AG20443 (cell line): ENCODE measurements at regions not wholly inside any gene's neighbourhood (a gene's known extent, or its start where the extent isn't known, plus 50 kb on each side); places are given as distances from the start of the nearest gene placed in this dataset.

Experiments used
- DNase-seq: peaks from one replicate; pipeline ENCODE4 v3.0.0; 2012; ENCODE audit warnings: low spot score, mixed read lengths

DNA sequence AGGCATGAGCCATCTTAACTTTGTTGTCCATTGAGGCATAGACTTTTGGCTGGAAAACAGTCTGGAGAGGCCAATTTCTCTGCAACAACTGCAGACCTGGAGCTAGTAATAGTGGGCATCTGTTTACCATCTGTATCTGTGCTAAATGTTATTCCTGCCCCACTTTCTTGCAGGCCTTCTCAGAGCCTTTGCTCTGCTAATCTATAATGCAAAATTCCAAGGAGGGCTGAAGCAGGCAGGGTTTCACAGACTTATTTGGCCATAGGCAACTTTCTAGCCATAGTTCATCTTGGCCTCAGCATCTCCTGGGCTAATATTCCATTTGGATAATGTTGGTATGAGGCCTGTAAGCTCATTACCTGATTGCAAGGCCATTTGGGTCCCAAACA lies 124.5 kb upstream of the CSF3R start:
- no peak for DNase-seq

DNA sequence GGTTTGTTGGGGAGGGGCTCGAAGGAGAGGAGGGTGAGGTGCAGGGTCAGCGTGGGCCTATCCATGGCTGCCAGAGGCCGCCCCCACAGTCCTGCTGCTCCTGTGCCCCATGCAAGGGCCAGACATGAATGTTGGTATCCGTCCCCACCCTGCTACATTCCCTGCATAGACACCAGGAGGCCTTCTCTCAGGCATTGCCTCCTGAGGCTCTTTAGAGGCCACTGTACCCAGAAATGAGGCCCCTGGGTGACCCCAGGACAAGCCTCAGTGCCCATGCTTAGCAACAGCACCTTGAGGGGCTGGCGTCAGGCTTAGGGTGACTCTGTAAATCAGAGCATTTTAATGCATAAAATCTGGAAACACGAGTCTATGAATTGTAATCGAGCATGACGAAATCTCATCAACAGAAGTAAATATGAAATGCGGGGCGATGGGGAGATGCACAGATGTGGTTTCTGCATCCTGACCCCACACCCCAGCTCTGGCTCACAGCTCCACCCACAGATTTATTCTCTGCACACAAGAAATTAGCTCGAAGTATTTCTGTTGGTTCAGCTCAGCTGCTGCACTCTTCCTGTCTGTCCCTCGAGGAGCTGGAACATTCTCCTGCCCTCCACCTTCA lies 124.0 kb upstream of the CSF3R start:
- no peak for DNase-seq

DNA sequence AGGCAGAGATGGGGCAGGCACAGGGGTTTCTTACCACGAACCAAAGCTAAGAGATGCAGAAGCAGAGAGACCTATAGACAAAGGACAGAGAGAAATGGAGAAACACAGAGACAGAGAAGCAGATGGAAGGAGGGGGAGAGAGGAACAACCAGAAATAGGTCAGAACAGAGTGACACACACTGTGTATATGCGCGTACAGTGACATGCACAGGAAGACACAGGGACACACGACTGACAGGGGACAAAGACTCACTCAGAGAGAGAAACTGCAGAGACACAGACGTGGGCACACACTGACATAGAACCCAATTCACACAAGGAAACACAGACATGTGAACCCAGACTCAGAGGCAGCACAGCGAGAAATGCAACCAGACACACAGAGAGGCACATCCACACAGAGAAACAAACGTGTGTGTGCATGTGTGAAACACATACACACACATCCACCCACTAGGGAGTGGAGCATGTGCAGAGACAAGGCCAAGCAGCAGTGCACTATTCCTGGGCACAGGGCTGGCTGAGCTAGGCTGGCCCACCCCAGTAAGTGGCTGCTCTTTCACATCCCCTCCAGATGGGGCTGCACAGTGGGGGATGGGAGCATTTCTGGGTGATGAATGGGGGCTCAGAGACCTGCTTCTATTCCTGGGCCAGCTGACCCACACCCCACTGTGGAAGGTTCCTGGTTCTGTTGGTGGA lies 123.4 kb upstream of the CSF3R start:
- DNase-seq = no peak

DNA sequence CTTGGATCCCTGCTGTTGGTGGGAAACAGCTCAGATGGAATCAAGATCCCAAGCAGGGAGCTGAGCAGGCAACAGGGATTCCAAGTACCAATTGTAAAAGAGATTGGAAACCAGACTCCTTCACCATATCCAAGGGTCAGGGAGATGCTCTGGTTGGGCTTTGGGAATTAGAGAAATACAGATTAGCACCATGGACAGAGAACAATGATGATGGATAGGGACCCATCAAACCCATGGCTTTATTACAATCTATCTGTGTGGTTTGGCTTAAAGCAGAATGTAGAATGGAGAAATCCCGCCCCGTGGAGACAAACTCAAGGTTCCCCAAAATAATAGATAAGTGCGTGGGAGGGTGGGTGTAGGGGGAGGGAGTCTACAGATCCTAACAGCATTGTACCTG lies 120.7 kb upstream of the CSF3R start:
- no peak for DNase-seq

DNA sequence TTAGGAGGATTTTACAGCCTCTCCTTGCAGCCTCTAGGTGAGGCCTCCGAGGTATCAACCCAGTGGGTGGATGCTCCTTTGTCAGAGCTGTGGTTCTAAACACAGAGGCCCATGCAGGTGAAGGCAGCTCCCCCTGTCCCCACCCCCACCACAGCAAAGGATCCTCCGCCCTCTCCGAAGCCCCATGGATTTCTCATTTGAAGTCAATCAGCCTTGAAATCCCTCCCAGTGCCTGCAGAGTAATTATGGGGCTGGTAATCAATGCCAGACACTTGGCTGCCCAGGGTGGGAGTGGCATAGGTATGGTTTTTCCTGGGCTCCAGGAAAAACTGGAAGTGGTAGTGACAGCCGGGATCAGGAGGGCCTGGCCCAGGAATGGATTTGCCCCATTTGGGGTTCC lies 119.5 kb upstream of the CSF3R start:
- no peak for DNase-seq

DNA sequence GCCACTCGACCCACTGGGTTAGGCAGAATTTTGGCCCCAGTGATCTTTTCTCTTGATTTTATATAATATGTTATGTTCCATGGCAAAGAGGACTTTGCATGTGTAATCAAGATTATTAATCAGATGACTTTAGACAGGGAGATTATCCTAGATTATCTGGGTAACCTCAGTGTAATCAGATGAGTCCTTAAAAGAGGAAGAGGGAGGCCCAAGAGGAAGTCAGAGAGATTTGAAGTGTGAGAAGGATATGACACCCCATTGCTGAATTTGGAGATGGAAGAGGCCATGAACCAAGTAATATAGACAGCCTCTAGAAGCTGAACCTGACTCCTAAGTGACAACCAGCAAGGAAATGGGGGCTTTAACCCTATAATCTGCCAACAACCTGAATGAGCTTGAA lies 117.1 kb upstream of the CSF3R start:
- DNase-seq = no peak

DNA sequence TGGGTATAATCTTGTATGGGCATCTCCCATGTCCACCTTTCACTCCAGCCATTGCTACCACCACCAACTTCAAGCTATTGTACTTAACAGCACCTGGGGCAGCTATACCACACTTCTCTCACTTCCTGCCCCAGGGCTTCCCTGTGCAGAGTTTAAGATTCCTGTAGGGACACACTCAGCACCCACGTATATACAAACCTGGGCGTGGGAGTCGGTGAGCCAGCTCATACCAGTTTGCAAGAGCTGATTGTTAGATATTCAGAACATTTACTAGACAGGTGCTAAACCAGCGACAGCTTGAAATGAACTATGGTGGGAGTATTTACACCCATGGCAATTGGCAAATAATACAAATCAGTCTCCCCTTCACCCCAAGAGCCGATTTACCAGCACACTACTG lies 114.8 kb upstream of the CSF3R start:
- DNase-seq = no peak

DNA sequence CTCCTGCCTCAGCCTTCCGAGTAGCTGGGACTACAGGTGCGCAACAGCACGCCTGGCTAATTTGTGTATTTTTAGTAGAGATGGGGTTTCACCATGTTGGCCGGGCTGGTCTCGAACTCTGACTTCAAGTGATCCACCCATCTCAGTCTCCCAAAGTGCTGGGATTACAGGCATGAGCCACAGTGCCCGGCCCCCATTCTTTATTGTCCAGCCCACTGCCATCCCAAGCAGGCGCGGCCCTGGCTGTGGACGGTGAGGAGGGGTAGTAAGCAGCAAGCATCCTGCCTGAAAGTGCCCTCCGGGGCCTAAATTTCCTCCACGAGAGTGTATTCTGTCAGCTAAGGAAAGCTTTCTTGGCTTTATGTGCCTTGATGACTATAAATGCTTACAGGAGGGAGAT lies 113.2 kb upstream of the CSF3R start:
- no peak for DNase-seq

DNA sequence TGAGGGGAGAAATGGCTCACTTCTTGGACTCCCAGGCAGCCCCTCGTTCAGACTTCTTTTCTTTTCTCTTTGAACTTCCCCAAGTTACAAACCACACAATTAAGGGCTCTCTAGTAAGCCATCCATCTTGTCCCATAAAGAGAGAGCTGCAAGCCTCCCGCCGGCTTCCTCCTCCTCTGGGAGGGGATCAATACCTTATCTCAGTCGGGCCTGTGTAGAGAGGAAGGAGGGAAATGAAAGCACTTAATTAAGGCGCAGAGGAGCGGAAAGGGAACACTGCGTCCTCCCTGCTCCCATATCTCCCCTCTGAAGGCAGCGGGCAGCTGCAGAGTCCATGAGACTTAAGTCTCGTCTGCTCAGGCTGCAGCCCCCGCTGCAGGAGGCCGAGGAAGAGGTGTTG lies 112.6 kb upstream of the CSF3R start:
- no peak for DNase-seq

DNA sequence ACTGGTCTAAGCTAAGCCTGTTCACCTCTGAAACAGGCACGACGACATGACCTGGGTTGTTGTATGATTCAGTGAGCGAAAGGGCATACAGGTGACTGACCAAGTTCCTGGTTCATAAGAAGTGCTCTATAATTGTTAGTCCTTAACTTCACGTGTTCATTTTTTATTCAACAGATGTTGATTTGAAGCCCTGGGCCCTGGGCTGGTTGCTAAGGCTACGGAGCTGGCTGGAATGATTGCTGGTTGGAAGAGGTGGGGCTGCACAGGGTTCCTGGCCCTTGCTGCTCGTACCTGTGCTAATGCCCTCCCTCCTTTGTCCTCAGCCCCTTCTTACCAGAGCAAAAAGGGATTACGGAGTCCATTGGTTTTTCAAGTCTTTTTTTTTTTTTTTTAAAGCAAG lies 111.3 kb upstream of the CSF3R start:
- no peak for DNase-seq

DNA sequence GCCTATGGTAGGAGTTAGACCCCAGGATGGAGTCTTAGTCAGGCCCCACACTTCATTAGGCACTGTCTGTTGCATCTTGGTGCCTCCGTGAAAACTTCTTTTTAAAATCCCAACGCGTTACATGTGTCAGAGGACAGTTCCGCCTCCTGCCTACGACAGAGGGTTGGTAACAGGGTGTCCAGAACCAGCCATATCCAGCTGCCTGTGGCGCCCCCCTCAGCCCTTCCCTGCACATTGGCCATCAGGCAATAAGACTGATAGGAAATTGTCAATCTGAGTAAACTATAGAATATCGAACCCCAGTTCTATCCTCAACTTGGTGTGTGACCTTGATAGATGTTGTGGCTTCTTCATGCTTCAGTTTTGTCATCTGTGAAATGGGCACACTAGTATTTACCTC lies 108.6 kb upstream of the CSF3R start:
- no peak for DNase-seq

DNA sequence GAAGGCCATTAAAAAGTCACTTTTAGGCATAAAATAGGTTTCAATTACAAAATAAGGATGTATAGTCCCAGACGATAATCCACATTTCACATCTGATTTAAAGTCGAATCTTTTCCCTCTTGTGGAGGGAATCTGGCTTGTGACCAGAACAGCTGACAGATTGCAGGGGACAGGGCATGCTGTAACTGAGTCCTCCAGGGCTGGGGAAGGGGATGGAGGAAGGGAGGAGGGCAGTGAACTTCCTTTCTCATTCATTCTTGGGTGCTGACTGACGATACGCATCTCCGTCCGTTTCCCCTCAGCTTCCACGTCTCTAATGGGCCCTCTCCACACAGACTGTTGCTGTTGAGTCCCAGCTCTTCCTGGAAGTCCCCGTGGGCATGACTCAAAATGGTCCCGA lies 108.1 kb upstream of the CSF3R start:
- no peak for DNase-seq

DNA sequence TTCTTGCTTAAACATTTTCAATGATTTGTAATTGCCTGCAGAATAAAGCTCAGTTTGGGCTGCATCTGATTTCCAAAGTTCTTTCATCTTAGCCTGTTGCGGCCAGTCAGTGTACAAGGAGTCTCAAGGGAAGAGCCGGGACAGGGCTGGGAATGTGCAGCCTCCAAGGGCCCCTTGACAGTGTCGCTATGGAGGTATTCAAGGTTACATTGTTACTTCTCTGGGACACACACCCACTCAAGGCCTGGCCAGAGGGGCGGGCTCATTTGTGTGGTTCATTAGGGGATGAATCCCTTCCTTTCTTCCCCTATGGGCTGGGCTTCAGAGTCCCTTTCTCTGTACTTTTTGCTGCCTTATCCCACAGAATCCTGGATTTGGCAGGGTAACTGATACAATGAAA lies 107.6 kb upstream of the CSF3R start:
- no peak for DNase-seq

DNA sequence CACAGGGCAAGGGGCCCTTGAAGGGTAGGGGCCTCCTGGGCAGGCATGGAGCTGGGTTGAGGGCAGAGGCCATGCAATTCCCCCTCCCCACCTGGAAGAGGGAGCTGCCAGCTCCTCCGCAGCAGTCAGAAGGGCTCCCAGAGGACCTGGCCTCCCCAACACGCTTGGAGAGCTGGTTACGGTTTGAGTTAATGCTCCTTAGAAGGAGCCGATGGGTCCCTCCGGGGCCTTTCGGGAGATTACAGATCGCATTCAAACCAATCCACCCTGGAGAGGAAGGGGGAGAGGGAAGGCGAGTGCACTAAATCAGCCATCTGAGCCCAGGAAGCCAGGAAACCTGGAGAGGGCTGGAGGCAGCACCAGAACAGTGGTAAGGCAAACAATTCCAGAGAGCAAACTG lies 106.3 kb upstream of the CSF3R start:
- no peak for DNase-seq

DNA sequence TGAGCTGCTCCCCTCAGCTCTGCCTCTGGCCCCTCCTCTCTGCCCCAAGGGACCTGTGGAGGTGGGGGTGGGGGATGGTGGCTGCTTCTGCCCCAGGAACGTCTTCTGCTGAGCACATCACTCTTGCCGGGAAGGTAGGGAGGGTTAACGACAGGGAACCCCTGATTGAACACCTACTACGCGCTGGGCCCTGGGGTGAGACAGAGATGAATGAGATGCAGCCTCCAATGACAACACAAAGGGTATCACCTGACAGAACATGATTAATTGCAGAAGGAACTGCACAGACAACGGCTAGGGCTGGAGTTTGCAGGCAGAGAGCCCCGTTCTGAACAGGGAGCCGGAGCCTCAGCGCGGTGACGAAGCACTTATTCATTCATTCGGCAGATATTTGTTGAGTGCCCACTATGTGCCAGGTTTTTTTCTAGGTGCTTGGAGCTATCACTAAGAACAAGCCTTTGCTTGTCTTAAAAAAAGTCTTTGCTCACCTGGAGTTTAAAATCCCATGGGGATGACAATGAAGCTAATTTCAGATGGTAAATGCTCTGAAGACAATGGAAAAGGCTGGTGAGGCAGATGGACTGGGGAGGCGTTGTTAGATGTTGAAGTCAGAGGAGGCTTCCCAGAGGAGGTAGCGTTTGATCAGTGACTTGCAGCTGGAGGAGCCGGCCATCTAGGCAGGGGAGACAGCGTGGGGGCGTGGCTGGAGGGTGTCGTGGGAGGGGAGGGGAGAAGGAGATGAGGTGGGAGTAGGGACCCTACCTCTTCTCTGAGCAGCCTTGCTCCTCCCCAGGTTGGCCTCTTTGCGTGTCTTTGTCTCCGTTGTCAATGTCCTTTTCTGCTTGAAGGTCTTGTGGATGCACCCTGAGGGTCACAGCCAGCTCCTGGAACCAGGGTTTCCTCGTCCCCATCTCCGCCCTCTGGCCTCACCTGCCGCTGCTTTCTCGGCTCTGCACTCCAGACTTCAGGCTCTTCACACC lies 103.1 kb upstream of the CSF3R start:
- no peak for DNase-seq

DNA sequence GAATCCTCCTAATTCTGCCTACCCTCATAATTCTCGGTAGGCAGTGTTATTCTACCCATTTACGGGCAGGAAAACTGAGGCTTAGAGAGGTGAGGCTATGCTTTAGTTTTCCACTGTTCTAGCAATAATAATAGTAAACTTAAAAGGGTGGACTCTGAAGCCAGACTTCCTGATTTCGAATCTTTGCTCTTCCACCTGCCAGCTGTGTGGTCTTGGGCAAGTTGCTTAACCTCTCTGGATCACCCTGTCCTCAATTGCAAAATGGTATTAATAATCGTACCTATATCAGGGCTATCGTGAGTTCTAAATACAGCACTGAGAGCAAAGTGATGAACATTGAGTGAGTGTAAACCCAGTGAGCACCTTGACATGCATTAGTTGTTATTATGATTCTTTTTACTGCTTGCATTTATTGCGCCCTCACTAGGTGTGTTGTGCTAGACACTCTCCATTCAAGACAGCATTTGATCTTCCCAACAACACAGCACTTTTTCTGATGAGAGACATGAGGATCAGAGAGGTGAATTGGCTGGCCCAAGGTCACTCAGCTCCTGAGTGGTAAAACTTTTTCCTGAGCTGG lies 102.3 kb upstream of the CSF3R start:
- DNase-seq = no peak

DNA sequence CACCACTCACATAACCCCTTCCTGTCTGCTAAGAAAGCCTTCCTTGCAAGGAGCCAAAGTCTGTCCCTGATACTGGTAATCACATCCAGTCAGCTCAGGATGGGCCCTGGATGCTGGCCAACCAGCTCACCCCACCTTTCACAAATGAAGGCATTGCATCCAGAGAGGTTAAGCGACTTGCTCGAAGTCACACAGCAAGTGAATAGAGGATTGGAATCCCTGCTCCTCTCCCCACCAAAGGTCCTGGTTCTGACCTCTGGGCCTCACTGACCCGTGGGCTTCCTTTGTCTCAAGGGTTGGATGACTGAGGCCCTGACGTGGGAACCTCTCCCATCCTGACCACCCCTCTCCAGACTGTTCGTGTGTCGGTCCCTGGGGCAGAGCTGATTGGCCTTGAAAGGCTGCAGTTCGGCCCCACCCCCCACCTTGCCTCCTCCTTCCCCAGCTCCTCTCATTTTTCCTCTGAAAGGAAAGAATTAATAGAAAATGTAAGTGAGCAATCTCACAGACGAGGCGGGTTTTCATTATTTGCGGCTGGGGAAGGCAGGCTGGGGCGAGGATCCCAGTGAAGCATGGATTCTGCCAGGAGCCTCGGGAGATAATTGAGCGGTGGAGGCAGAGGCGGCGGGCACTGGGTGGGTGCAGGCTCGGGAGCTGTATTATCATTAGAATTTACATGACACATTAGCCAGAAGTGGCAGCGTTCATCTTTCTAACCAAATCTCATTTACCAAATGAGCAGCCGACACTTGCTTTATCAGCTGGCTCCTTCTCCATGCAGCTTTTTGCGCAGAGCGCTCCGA lies 101.5 kb upstream of the CSF3R start:
- DNase-seq = no peak

DNA sequence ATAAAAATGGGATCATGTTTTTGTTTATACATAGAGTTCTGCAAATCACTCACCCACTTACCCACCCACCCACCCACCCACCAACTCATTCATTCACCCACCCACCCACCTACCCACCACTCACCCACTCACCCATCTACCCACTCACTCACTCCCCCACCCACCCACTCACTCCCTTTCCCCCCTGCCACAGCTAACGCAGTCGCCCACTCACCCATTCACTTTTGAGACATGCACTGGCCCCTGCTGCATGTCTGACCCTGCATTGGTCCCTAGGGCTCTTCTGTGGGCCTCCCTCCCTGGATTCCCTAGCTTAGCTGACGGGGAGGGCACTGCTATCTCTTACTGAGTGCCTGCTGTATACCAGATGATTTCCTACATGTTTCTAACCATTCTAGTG lies 100.4 kb upstream of the CSF3R start:
- no peak for DNase-seq

DNA sequence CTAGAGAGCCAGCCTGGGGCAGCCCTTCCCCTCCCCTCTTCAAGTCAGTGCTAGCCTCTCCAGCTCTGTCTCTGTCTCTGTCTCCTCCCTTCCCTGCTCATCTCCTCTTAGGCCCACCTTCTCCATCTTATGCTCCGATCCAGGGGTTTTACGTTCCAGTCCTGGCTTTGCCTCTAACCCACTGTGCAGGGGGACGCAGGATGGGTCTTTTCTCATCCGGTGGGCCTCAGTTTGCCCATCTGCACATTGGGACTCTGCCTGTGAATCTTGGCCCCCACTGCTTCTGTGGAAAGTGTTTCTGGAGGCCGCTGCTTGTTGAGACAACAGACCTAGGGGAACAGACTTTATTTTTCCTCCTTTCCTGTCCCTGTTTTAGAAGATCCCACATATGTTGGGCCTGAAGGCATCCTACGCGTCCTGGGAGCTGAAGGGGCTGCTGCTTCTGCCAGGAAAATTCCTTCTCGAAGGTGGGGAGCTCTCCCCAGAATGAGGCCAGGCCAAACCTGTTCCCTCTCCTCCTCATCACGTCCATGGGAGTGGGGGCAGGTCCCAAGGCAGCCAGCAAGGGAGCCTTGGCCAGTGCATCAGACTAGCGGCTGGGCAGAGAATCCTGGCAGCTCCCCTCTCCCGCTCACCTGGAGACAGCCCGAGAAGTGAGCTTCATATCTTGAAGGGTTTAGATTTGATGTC lies 99.5 kb upstream of the CSF3R start:
- no peak for DNase-seq

DNA sequence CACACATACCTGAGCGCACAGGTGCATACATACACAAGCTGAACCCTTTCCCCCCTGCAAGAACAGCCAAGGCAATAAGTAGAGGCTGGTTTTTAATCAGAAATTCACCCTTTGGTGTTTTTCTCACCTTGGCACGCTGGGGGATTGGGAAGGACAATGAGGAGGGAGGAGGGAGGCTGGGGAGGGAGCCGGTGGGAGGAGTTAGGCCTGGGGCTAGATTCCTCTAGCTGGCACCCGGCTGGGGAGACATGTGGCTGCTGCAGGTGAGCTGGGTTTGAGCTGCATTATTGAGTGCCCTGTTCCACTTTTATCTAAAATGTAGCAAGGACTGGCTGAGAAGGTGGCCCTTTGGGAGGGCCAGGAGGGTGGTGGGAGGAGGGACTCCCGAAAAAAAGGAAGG lies 97.8 kb upstream of the CSF3R start:
- no peak for DNase-seq

DNA sequence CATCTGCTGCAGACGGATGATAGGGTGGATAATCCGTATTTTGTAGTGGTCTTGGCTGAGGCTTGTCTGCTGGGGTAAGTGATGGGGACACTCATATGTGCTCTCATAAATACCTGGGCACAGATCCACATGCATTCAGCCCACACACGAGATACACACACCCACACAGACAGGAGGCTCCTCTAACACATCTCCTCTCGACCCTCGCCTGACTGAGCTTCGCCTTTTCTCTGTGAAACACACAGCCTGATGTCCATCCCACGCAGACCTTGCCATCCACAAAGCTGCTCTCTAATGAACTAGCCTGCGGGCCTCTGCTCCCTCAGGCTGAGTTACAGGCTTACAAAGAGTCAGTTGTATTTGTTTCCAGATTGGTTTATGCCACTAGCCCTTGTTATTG lies 96.3 kb upstream of the CSF3R start:
- no peak for DNase-seq
